Gastrocnemius medialis (tissue), 4 donors: ENCODE measurements at regions not wholly inside any gene's neighbourhood (a gene's known extent, or its start where the extent isn't known, plus 50 kb on each side); places are given as distances from the start of the nearest gene placed in this dataset.

Experiments
- ATAC-seq, 2 donors: fragments of 150-250 bp; one replicate each; pipeline ENCODE4 v1.9.1; 2016
- DNase-seq, 2 donors: peaks; one replicate each; pipeline ENCODE4 v3.0.0-alpha.2; 2019
- H3K27ac ChIP-seq, 4 donors: fragments of 200-600 bp; sonication (generic); 1 replicate in 1 of 4; 2 replicates in 3 of 4; pipeline ENCODE4 v1.5.1; 2016 to 2018; ENCODE audit warnings: mild to moderate bottlenecking in 2 of 4, moderate library complexity in 1 of 4
- H3K27me3 ChIP-seq, 3 donors: fragments of 200-600 bp; sonication (generic) in 2 of 3; 1 replicate in 1 of 3; 2 replicates in 2 of 3; pipeline versions ENCODE4 v1.5.1 to v1.6.0; 2016 to 2019; ENCODE audit warnings: mild to moderate bottlenecking in 1 of 3, moderate library complexity in 1 of 3
- H3K36me3 ChIP-seq, 2 donors: fragments of 200-600 bp; sonication (generic) in 1 of 2; one replicate each; pipeline ENCODE4 v1.5.1; 2017 to 2018
- H3K4me1 ChIP-seq, 2 donors: fragments of 200-600 bp; sonication (generic) in 1 of 2; one replicate each; pipeline ENCODE4 v1.5.1; 2016 to 2017; ENCODE audit warnings: mild to moderate bottlenecking in 2 of 2
- H3K4me3 ChIP-seq, 4 donors: fragments of 200-600 bp; sonication (generic) in 3 of 4; 1 replicate in 1 of 4; 2 replicates in 3 of 4; pipeline ENCODE4 v1.5.1; 2016 to 2019; ENCODE audit warnings: mild to moderate bottlenecking in 2 of 4
- H3K9me3 ChIP-seq, 3 donors: fragments of 200-600 bp; sonication (generic) in 2 of 3; 1 replicate in 1 of 3; 2 replicates in 2 of 3; pipeline ENCODE4 v1.5.1; 2016 to 2019
- POLR2A ChIP-seq, 2 donors: fragments of 450-650 bp; IDR thresholded peaks; one replicate each; pipeline ENCODE4 v1.6.1; 2017; ENCODE audit warnings: antibody characterized with exemption in 2 of 2, mild to moderate bottlenecking in 2 of 2, moderate library complexity in 2 of 2
- in situ Hi-C, 4 donors: fragments of 200-750 bp; cut with MboI; loops; one replicate each; pipeline versions ENCODE4 v1.15.0 to v1.8.0; 2017; ENCODE audit warnings: low sequenced_read_pairs in 4 of 4
- intact Hi-C: fragments of 100-400 bp; cut with DNase I; formaldehyde crosslinking; loops from one replicate; pipeline ENCODE4 v1.15.1; 2023; ENCODE audit warnings: low total_unique reads
- TF ChIP-seq, protein P1 (sequence below), 5 experiments: fragments of 450-650 bp in 3 of 5; fragments of 200-600 bp in 2 of 5; sonication (generic) in 2 of 5; IDR thresholded peaks in 4 of 5; conservative IDR thresholded peaks in 1 of 5; 1 replicate in 4 of 5; 2 replicates in 1 of 5; pipeline ENCODE4 v1.5.1; 2016 to 2019; ENCODE audit warnings: antibody characterized with exemption in 5 of 5, mild to moderate bottlenecking in 3 of 5, moderate library complexity in 3 of 5

DNA sequence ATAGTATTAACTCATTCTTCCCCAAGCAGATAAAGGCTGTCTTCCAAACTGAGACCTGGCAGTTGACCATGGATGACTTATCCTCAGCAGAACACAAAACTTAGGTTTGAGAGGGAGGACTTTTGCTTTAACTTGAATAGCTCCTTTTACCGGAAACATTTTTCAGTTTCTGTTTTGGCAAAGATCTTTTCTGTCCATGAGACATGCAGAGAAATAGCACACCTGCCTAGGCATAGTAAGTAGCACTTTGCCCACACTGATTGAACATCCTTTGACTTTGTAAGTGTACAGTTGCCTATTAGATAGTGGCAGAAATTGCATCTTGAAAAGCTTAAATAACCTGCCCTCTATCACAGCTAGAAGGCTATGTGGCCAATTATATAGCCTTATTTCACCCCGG is 1962.5 kb downstream of the MRPL39 start:
- Histone ChIP-seq H3K4me3 (no peak overlapping the region), H3K27ac (no peak overlapping the region), H3K4me1 (no peaks in the 10 kb centered on the region), H3K9me3 (no peaks in the 10 kb centered on the region), H3K27me3 (no peaks in the 10 kb centered on the region), H3K36me3 (no peaks in the 10 kb centered on the region)
- in situ Hi-C loops: no loop called here
- intact Hi-C loops: no loop called here
- DNase-seq: no peak
- ATAC-seq: no peak
- TF ChIP-seq, protein P1, sequence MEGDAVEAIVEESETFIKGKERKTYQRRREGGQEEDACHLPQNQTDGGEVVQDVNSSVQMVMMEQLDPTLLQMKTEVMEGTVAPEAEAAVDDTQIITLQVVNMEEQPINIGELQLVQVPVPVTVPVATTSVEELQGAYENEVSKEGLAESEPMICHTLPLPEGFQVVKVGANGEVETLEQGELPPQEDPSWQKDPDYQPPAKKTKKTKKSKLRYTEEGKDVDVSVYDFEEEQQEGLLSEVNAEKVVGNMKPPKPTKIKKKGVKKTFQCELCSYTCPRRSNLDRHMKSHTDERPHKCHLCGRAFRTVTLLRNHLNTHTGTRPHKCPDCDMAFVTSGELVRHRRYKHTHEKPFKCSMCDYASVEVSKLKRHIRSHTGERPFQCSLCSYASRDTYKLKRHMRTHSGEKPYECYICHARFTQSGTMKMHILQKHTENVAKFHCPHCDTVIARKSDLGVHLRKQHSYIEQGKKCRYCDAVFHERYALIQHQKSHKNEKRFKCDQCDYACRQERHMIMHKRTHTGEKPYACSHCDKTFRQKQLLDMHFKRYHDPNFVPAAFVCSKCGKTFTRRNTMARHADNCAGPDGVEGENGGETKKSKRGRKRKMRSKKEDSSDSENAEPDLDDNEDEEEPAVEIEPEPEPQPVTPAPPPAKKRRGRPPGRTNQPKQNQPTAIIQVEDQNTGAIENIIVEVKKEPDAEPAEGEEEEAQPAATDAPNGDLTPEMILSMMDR (IDR thresholded peaks at IDR 0.05 in 4 of 5, conservative IDR thresholded peaks at IDR 0.05 in 1 of 5): no peak
- TF ChIP-seq POLR2A (IDR thresholded peaks at IDR 0.05): no peak

DNA sequence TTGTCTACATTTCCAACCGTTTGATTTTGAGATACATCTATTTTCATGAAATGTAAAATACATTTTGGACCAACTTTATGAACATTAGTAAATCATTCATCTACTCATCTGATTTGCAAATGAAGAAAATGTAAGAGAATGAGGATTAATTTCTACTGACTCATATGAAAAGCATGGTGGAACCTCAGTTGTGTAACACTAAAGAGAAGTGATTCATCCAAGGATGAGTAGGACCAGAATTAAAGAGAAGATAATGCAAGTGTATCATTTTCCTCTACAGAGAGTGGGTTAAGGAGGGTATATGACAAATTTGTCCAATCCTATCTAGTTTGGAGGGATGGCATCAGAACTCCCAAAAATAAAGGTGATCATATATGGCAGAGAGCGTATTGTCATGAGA is 1967.6 kb downstream of the MRPL39 start:
- intact Hi-C loops: no loop called here
- Histone ChIP-seq H3K4me3 (no peak overlapping the region), H3K27me3 (no peaks in the 10 kb centered on the region), H3K4me1 (no peaks in the 10 kb centered on the region), H3K36me3 (no peaks in the 10 kb centered on the region), H3K9me3 (no peaks in the 10 kb centered on the region), H3K27ac (no peak overlapping the region)
- DNase-seq (no peak), ATAC-seq (no peak)
- no peak for TF ChIP-seq POLR2A (IDR thresholded peaks at IDR 0.05)
- TF ChIP-seq, protein P1 (IDR thresholded peaks at IDR 0.05 in 4 of 5, conservative IDR thresholded peaks at IDR 0.05 in 1 of 5): no peak
- in situ Hi-C loops: no loop called here

DNA sequence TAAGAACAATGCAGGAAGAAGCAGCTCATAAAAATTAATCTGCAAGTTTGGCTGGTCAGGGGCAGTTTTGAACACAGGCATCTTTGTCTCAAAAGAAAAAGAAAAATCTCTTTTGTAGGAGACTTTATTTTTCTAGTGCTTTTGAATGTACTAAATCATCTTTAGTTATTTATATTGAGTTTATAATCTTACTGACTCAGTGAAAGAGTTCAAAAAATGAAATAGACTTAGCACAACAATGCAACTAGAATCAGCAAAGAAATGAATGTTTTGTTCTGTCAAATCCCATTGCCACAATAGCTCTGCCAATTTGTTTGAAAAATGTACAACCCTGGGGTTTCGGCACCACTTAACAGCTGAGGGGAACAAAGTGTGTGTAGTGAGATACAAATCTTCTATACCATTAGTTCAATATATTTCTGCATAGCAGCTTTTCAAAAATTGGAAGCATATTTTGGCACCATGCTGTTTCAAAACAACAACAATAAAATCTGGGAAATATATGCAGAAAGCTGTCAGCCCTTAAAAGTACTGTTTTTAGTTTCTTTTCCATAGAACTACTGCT is 1969.1 kb downstream of the MRPL39 start:
- no peaks in the 10 kb centered on the region for H3K27me3 ChIP-seq
- H3K36me3 ChIP-seq: no peaks in the 10 kb centered on the region
- ATAC-seq (no peak), DNase-seq (no peak)
- in situ Hi-C loops (no loop called here), intact Hi-C loops (no loop called here)
- TF ChIP-seq, protein P1 (IDR thresholded peaks at IDR 0.05 in 4 of 5, conservative IDR thresholded peaks at IDR 0.05 in 1 of 5): no peak
- no peak for TF ChIP-seq POLR2A (IDR thresholded peaks at IDR 0.05)
- no peaks in the 10 kb centered on the region for H3K4me1 ChIP-seq
- no peaks in the 10 kb centered on the region for H3K9me3 ChIP-seq
- no peak overlapping the region for H3K4me3 ChIP-seq
- H3K27ac ChIP-seq: no peak overlapping the region

DNA sequence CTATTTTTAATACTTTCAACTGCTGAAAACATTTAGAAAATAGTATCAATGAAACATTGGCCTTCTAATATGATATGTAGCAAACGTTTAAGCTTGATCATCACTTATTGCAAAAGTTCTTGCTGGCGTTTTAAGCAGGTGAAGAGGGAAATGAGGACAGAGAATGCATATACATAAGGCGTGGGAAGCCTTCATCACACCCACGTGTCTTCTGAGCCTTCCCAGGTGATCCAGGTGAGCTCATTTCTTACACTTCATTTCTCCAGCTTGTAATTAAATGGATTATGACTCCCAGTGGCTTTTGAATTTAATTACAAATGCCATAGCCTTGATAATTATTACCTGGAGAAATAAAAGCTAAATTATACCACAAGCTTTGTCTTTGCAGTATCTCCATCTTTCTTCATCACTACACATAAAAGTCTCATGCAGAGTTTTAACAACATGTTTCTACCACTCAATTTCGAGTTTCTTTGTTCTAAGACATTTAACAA is 1973.8 kb downstream of the MRPL39 start:
- H3K27ac ChIP-seq: no peak overlapping the region
- intact Hi-C loops: no loop called here
- no peak overlapping the region for H3K4me3 ChIP-seq
- TF ChIP-seq, protein P1 (IDR thresholded peaks at IDR 0.05 in 4 of 5, conservative IDR thresholded peaks at IDR 0.05 in 1 of 5): no peak
- no peak for TF ChIP-seq POLR2A (IDR thresholded peaks at IDR 0.05)
- DNase-seq (no peak), ATAC-seq (no peak)
- H3K9me3 ChIP-seq: no peaks in the 10 kb centered on the region
- no peaks in the 10 kb centered on the region for H3K27me3 ChIP-seq
- H3K4me1 ChIP-seq: no peaks in the 10 kb centered on the region
- no peaks in the 10 kb centered on the region for H3K36me3 ChIP-seq
- in situ Hi-C loops: no loop called here

DNA sequence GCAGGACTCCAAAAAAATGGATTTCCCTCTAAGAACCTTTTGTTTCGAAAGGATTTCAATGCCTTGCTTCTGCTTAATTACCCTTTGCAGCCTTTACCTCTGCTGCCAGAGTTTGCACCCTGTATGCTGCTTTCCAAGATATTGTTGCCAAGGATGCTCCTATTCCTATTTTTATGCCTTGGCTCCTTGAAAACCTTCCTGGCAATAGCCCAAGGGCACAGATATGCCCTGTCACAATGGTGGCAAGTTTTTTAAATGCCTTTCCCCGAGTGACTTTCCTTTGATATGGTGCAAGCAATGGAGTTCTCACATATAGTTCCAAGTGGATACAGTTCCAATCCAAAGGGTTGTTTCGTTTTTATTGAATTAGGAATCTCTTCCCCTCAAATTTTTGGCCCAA is 1983.0 kb downstream of the MRPL39 start:
- TF ChIP-seq POLR2A (IDR thresholded peaks at IDR 0.05): no peak
- TF ChIP-seq, protein P1 (IDR thresholded peaks at IDR 0.05 in 4 of 5, conservative IDR thresholded peaks at IDR 0.05 in 1 of 5): no peak
- intact Hi-C loops: no loop called here
- ATAC-seq (no peak), DNase-seq (no peak)
- H3K4me1 ChIP-seq: no peaks in the 10 kb centered on the region
- H3K4me3 ChIP-seq: no peak overlapping the region
- no peaks in the 10 kb centered on the region for H3K27me3 ChIP-seq
- H3K27ac ChIP-seq: no peak overlapping the region
- no peaks in the 10 kb centered on the region for H3K36me3 ChIP-seq
- no peaks in the 10 kb centered on the region for H3K9me3 ChIP-seq
- in situ Hi-C loops: no loop called here
